ENCODE measurements at regions not wholly inside any gene's neighbourhood (a gene's known extent, or its start where the extent isn't known, plus 50 kb on each side); places are given as distances from the start of the nearest gene placed in this dataset.

DNA sequence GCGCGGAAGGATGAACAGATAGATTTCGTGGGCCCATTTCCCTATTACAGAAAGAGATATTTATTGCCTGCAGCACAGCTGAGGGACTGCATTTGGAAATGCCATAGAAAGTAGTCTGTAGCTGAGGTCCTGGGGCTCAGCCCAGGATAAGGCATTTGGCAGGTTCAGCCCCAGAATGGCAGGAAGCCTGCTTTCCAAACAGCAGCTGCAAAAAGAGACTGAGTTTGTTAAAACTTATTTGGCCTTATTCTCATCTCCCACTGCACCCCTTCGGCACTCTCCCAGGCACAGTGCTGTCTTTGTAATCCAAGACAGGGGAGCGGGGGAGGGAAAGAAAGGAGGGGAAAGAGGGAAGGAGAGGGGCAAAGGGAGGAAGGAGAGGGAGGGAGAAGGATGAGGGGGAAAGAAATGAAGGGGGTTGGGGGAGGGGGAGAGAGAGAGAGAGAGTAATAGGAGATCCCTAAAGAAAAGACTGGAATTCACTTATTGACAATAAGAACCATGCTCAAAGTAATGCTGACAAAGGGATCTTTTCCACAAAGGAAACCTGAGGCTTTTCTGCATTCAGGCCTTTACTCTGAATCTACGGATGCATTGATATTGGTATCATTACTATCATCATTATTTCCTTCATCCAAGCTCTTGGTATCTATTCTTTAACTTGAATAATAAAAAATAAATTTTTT is 94.0 kb upstream of the LRRN1 start:
- TF ChIP-seq, protein P1, sequence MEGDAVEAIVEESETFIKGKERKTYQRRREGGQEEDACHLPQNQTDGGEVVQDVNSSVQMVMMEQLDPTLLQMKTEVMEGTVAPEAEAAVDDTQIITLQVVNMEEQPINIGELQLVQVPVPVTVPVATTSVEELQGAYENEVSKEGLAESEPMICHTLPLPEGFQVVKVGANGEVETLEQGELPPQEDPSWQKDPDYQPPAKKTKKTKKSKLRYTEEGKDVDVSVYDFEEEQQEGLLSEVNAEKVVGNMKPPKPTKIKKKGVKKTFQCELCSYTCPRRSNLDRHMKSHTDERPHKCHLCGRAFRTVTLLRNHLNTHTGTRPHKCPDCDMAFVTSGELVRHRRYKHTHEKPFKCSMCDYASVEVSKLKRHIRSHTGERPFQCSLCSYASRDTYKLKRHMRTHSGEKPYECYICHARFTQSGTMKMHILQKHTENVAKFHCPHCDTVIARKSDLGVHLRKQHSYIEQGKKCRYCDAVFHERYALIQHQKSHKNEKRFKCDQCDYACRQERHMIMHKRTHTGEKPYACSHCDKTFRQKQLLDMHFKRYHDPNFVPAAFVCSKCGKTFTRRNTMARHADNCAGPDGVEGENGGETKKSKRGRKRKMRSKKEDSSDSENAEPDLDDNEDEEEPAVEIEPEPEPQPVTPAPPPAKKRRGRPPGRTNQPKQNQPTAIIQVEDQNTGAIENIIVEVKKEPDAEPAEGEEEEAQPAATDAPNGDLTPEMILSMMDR (conservative IDR thresholded peaks at IDR 0.05): no peak
- TF ChIP-seq ZFX (IDR thresholded peaks at IDR 0.05): no peak
- no peak overlapping the region for H3K27ac ChIP-seq

DNA sequence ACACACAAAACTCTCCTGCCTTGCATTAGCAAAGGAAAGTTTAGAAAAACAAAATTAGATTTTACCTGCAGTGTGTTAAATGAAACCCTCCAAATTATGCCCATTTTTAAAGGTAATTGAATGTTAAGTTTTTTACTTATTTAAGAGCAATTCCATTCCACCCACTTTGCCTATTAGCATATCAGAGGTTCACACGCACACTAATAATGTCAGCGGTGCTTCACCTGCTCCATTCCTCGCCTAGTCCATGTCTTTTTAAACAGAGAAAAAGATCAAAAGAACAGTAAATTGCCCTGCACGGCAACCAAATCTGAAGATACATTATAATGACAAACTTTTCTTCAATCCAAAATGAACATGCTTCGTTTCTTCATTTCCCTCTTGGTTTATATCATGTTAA is 97.3 kb upstream of the LRRN1 start:
- H3K27ac ChIP-seq: no peak overlapping the region
- TF ChIP-seq ZFX (IDR thresholded peaks at IDR 0.05): no peak
- TF ChIP-seq, protein P1 (conservative IDR thresholded peaks at IDR 0.05): no peak

DNA sequence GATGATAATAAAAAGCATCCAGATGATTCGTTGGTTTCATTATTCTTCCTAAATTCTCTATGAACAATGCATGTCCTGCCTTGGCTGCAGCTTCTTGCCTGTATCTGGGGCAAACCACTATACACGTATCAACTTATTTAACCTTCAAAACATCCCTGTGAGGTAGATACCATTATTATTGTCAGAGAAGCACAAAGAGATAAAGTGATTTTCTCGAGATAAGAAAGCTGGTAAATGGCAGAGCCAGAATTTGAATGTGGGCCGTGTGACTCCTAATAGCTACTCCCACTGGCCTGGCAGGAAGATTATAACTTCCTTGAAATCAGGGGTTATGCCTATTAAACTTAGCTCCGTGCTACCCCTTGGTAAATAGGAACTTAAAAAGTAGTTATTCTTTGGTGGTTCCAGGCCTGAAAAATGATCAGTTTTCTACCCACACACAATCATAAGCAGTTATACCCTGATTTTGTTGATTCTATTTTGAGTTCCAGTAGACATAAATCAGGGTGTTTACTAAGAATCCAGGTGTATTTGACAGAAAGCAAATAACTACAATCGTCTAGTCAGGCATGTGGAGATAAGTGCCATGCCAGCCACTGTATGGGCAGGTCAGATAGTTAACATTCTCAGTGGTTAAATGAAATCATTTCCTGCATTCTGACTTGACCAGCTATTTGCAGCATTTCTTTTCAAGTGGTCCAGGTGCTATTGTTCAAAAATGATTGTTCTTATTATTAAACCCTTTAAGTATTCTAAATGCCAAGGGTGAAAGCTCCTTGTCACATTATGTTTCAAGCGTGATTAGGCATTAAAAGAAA is 99.2 kb upstream of the LRRN1 start:
- no peak for TF ChIP-seq ZFX (IDR thresholded peaks at IDR 0.05)
- TF ChIP-seq, protein P1 (conservative IDR thresholded peaks at IDR 0.05): no peak
- H3K27ac ChIP-seq: no peak overlapping the region

DNA sequence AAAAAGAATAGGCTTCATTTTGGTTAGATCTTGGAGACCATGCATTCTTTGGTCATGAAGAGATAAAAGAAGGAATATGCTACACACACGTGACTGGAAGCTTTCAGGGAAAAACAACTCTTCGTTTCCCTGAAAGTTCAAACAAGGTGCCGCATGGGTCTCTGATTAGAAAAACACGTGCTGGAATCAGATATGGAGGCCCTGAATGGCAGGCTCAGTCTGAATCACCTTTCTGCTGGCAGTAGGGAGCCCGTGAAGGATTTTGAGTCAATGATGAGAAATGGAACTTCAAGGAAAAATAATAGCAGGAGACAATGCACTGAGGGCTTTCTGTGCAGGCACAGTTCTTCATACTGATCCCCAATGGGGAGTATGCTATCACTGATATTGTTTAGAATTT is 99.8 kb upstream of the LRRN1 start:
- TF ChIP-seq, protein P1 (conservative IDR thresholded peaks at IDR 0.05): no peak
- no peak for TF ChIP-seq ZFX (IDR thresholded peaks at IDR 0.05)
- H3K27ac ChIP-seq: no peak overlapping the region

DNA sequence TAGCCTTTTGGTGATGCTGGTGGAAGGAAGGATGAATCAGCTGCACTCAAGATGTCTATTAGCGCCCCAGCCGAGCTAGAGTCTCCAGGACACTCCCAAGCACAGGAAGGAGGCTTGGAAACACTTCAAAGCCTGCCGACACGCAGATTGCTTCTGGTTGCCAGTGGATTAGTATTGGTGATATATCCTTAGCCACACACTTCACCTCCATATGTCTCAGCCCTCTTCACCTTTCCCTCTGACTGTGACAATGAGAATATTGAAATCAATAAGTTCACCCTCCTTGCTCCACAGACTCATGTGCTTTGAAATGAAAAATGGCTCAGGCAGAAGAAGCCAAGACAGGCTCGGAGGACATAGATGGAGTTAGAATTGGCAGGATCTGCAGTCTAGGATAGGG is 102.9 kb upstream of the LRRN1 start:
- TF ChIP-seq, protein P1 (conservative IDR thresholded peaks at IDR 0.05): no peak
- no peak for TF ChIP-seq ZFX (IDR thresholded peaks at IDR 0.05)
- H3K27ac ChIP-seq: no peak overlapping the region

DNA sequence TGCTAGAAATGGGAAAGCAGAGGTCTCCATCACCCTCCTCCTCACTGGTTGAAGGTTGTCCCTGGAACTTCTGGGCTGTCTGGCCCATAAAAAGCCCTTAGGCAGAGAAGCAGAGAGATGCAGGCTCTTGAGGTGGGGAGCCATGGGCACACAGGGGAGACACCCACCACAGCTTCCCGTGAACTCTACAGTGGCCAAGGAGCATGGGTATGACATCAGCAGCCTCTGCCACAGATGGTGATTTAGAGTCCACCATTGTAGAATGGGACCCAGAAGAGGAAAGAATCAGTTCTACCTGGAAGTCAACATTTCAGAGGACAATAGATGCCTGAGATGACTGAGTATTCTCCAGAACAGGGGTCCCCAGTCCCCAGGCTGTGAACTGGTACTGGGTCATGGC is 105.6 kb upstream of the LRRN1 start:
- no peak overlapping the region for H3K27ac ChIP-seq
- no peak for TF ChIP-seq ZFX (IDR thresholded peaks at IDR 0.05)
- TF ChIP-seq, protein P1 (conservative IDR thresholded peaks at IDR 0.05): no peak

Measured in C4-2B (cell line).